ENCODE measurements at regions not wholly inside any gene's neighbourhood (a gene's known extent, or its start where the extent isn't known, plus 50 kb on each side); places are given as distances from the start of the nearest gene placed in this dataset.

GRCh38 chr14:40987481-40987880, 619.2 kb upstream of the LRFN5 start:
- no peak for ATAC-seq

More at GRCh38 chr14:40987481-40987880, 619.2 kb upstream of the LRFN5 start:
- Histone ChIP-seq H3K9me2 (ENCODE audit: insufficient read depth) (no peaks in the 10 kb centered on the region), H3F3A (replicated peaks; ENCODE audit: low read depth) (no peaks in the 10 kb centered on the region), H3K27ac (ENCODE audit: low read depth) (no peak overlapping the region), H3K4me3 (no peak overlapping the region), H3K27me3 (ENCODE audit: insufficient read depth) (no peaks in the 10 kb centered on the region), H3K4me1 (ENCODE audit: insufficient read depth) (0 out of 2 replicates have a peak, but pooled peaks cover 7% of the 10 kb centered on the region), H2AFZ (no peak overlapping the region), H4K20me1 (replicated peaks; ENCODE audit: insufficient read depth) (no peaks in the 10 kb centered on the region; the same call in 1 of the 2 replicates), H3K36me3 (ENCODE audit: insufficient read depth) (no peaks in the 10 kb centered on the region), H3K79me2 (replicated peaks; ENCODE audit: insufficient read depth) (no peaks in the 10 kb centered on the region; the same call in 1 of the 2 replicates), H3K4me2 (no peak overlapping the region)
- Mint-ChIP-seq H3K9me3 (peaks cover 2% of the 10 kb centered on the region; the same call in 1 of the 3 replicates), H3K27ac (no peak overlapping the region), H3K36me3 (ENCODE audit: low read depth) (no peaks in the 10 kb centered on the region), H3K4me1 (peaks cover 4% of the 10 kb centered on the region; the same call in 2 of the 3 replicates), H3K4me3 (no peak overlapping the region), H3K27me3 (ENCODE audit: insufficient read depth, low read depth, poor library complexity) (no peaks in the 10 kb centered on the region)
- TF ChIP-seq POLR2AphosphoS5 (IDR thresholded peaks at IDR 0.05; ENCODE audit: low read depth) (no peak), REST (IDR thresholded peaks at IDR 0.05; ENCODE audit: unreplicated experiment) (no peak), CTCF (conservative IDR thresholded peaks at IDR 0.05; ENCODE audit: low read depth in 2 of 2) (no peak), ZNF462 (CRISPR knock-in tag; IDR thresholded peaks at IDR 0.05) (no peak), ZNF114 (CRISPR knock-in tag; IDR thresholded peaks at IDR 0.05) (no peak), ZNF331 (CRISPR knock-in tag; IDR thresholded peaks at IDR 0.05; ENCODE audit: low read depth) (no peak), ETS1 (IDR thresholded peaks at IDR 0.05) (no peak), EZH2 (IDR thresholded peaks at IDR 0.05; ENCODE audit: low read depth, unreplicated experiment) (no peak), STAT1 (IDR thresholded peaks at IDR 0.05; ENCODE audit: unreplicated experiment) (no peak), CREB1 (CRISPR knock-in tag; IDR thresholded peaks at IDR 0.05; ENCODE audit: low read depth) (no peak), EZH2phosphoT487 (IDR thresholded peaks at IDR 0.05; ENCODE audit: unreplicated experiment) (no peak), NANOG (IDR thresholded peaks at IDR 0.05; ENCODE audit: borderline replicate concordance) (no peak), JUNB (IDR thresholded peaks at IDR 0.05; ENCODE audit: unreplicated experiment) (no peak)
- DNase-seq (ENCODE audit: low spot score) = no peak

All from GM23338 (cell line).